WTC11 (cell line): ENCODE measurements at regions not wholly inside any gene's neighbourhood (a gene's known extent, or its start where the extent isn't known, plus 50 kb on each side); places are given as distances from the start of the nearest gene placed in this dataset.

Experiments
- AR ChIP-seq: fragments of 250-450 bp; sonication (Bioruptor Pico); IDR thresholded peaks from 2 replicates; pipeline ENCODE4 v1.9.0; 2021; ENCODE audit warnings: mild to moderate bottlenecking
- ATF2 ChIP-seq: sonication (generic); formaldehyde crosslinking; IDR thresholded peaks from 2 replicates; pipeline ENCODE4 v1.8.1; 2022; ENCODE audit warnings: low read depth, missing genetic modification reagents, borderline replicate concordance
- ATF6 ChIP-seq: sonication (generic); formaldehyde crosslinking; IDR thresholded peaks from 2 replicates; pipeline ENCODE4 v1.8.1; 2023; ENCODE audit warnings: mild to moderate bottlenecking, missing genetic modification reagents
- CREB1 ChIP-seq: sonication (generic); formaldehyde crosslinking; IDR thresholded peaks from 2 replicates; pipeline ENCODE4 v1.8.0; 2023; ENCODE audit warnings: mild to moderate bottlenecking, missing genetic modification reagents
- CTCF ChIP-seq: fragments of 200-600 bp; IDR thresholded peaks from 2 replicates; pipeline ENCODE4 v1.8.0; 2022; ENCODE audit warnings: antibody characterized with exemption
- GABPB1 ChIP-seq: sonication (generic); formaldehyde crosslinking; IDR thresholded peaks from 2 replicates; pipeline ENCODE4 v1.8.1; 2023; ENCODE audit warnings: mild to moderate bottlenecking, missing genetic modification reagents
- HMGXB4 ChIP-seq: sonication (generic); formaldehyde crosslinking; IDR thresholded peaks from 2 replicates; pipeline ENCODE4 v1.8.1; 2023; ENCODE audit warnings: mild to moderate bottlenecking, moderate library complexity, missing genetic modification reagents
- MXD4 ChIP-seq: fragments of 250-450 bp; sonication (Bioruptor Pico); IDR thresholded peaks from 2 replicates; pipeline ENCODE4 v1.8.0; 2021; ENCODE audit warnings: mild to moderate bottlenecking, moderate library complexity, borderline replicate concordance
- NFYB ChIP-seq: sonication (generic); formaldehyde crosslinking; conservative IDR thresholded peaks from 2 replicates; pipeline ENCODE4 v1.8.0; 2022; ENCODE audit warnings: low read depth, missing genetic modification reagents
- TCF7 ChIP-seq: sonication (generic); formaldehyde crosslinking; IDR thresholded peaks from 2 replicates; pipeline ENCODE4 v1.8.0; 2022; ENCODE audit warnings: mild to moderate bottlenecking, low read depth, missing genetic modification reagents, moderate library complexity
- USF1 ChIP-seq: sonication (generic); formaldehyde crosslinking; IDR thresholded peaks from 2 replicates; pipeline ENCODE4 v1.8.0; 2022; ENCODE audit warnings: mild to moderate bottlenecking, missing genetic modification reagents

GRCh38 chr12:76186131-76186906 lies 101.8 kb upstream of the NAP1L1 start:
- no peak for TF ChIP-seq ATF6 (CRISPR knock-in tag)
- no peak for TF ChIP-seq NFYB (CRISPR knock-in tag)
- TF ChIP-seq CTCF = no peak
- TF ChIP-seq ATF2 (CRISPR knock-in tag) = no peak
- TF ChIP-seq USF1 = no peak
- TF ChIP-seq CREB1 (CRISPR knock-in tag) = no peak
- no peak for TF ChIP-seq AR (CRISPR knock-in tag)
- no peak for TF ChIP-seq HMGXB4 (CRISPR knock-in tag)
- TF ChIP-seq GABPB1 (CRISPR knock-in tag) = no peak
- no peak for TF ChIP-seq MXD4 (CRISPR knock-in tag)
- TF ChIP-seq TCF7 (CRISPR knock-in tag) = no peak
